PC-9 (cell line): ENCODE measurements at regions not wholly inside any gene's neighbourhood (a gene's known extent, or its start where the extent isn't known, plus 50 kb on each side); places are given as distances from the start of the nearest gene placed in this dataset.
"Not testable (repeated sequence)": the region's sequence is repeated elsewhere in the genome, so short reads cannot be mapped to it uniquely, and the experiment has no call there.

ENCODE experiments used
- BruUV-seq: library from RNA; stranded (reverse); fragments of 400-500 nt; replicated peaks from 2 replicates; lab custom pipeline; 2021; lab: Mats Ljungman, UMichigan
- CTCF ChIA-PET: fragments of 300-600 bp; sonication (Branson Sonifier 250); formaldehyde crosslinking; loops from one replicate; lab custom pipeline; 2022; ENCODE audit warnings: antibody characterized with exemption; lab: Charles Lee
- POLR2A ChIA-PET: fragments of 300-600 bp; sonication (Branson Sonifier 250); formaldehyde crosslinking; loops from one replicate; lab custom pipeline; 2022; ENCODE audit warnings: antibody characterized with exemption; ENCODE audit not compliant: unreplicated experiment; lab: Charles Lee
- DNase-seq, 2 experiments: peaks; one replicate each; pipeline versions ENCODE4 v3.0.0 to v3.0.0-alpha.2; 2015 to 2022; ENCODE audit warnings: mixed read lengths in 1 of 2
- H2AFZ ChIP-seq: fragments of 200-600 bp; sonication (generic); 2 replicates; pipeline ENCODE4 v1.8.1; 2017; ENCODE audit warnings: antibody characterized with exemption
- H3F3A ChIP-seq: fragments of 200-600 bp; sonication (generic); 2 replicates; pipeline ENCODE4 v1.8.1; 2017; ENCODE audit warnings: antibody characterized with exemption, mild to moderate bottlenecking, low read depth; ENCODE audit not compliant: insufficient read depth
- H3K27ac ChIP-seq: fragments of 200-600 bp; sonication (generic); 2 replicates; pipeline ENCODE4 v1.6.1; 2016; ENCODE audit warnings: mixed run types
- H3K27me3 ChIP-seq: fragments of 200-600 bp; sonication (generic); 2 replicates; pipeline ENCODE4 v1.6.1; 2016; ENCODE audit warnings: low read depth, mixed run types; ENCODE audit not compliant: insufficient read depth
- H3K36me3 ChIP-seq: fragments of 200-600 bp; sonication (generic); 2 replicates; pipeline ENCODE4 v1.6.1; 2016; ENCODE audit warnings: low read depth, mixed run types
- H3K4me1 ChIP-seq: fragments of 200-600 bp; sonication (generic); replicated peaks from 2 replicates; pipeline ENCODE4 v1.6.1; 2016; ENCODE audit warnings: mixed run types; ENCODE audit not compliant: insufficient read depth
- H3K4me2 ChIP-seq: fragments of 200-600 bp; sonication (generic); 2 replicates; pipeline ENCODE4 v1.6.1; 2017; ENCODE audit warnings: mixed run types
- H3K4me3 ChIP-seq: fragments of 200-600 bp; sonication (generic); 2 replicates; pipeline ENCODE4 v1.6.1; 2016; ENCODE audit warnings: mixed run types
- H3K79me2 ChIP-seq: fragments of 200-600 bp; sonication (generic); 2 replicates; pipeline ENCODE4 v1.6.1; 2017; ENCODE audit warnings: low read depth, mixed run types
- H3K9me2 ChIP-seq: fragments of 200-600 bp; sonication (generic); 2 replicates; pipeline ENCODE4 v1.8.1; 2017; ENCODE audit warnings: mild to moderate bottlenecking; ENCODE audit not compliant: insufficient read depth
- H3K9me3 ChIP-seq: fragments of 200-600 bp; sonication (generic); 2 replicates; pipeline ENCODE4 v1.8.1; 2016; ENCODE audit warnings: low read depth; ENCODE audit not compliant: insufficient read depth
- H4K20me1 ChIP-seq: fragments of 200-600 bp; sonication (generic); 2 replicates; pipeline ENCODE4 v1.8.1; 2017; ENCODE audit not compliant: insufficient read depth
- EZH2 ChIP-seq: fragments of 200-600 bp; sonication (generic); IDR thresholded peaks from 2 replicates; pipeline ENCODE4 v1.8.0; 2017; ENCODE audit warnings: antibody characterized with exemption, low read depth
- intact Hi-C: fragments of 100-400 bp; cut with micrococcal nuclease; formaldehyde crosslinking; loops from one replicate; pipeline ENCODE4 v1.10.0; 2022; ENCODE audit not compliant: unreplicated experiment
- TF ChIP-seq, protein P1 (sequence below): fragments of 200-600 bp; sonication (generic); conservative IDR thresholded peaks from 2 replicates; pipeline ENCODE4 v1.6.1; 2017; ENCODE audit warnings: mixed run types, antibody characterized with exemption, mild to moderate bottlenecking, moderate library complexity

DNA sequence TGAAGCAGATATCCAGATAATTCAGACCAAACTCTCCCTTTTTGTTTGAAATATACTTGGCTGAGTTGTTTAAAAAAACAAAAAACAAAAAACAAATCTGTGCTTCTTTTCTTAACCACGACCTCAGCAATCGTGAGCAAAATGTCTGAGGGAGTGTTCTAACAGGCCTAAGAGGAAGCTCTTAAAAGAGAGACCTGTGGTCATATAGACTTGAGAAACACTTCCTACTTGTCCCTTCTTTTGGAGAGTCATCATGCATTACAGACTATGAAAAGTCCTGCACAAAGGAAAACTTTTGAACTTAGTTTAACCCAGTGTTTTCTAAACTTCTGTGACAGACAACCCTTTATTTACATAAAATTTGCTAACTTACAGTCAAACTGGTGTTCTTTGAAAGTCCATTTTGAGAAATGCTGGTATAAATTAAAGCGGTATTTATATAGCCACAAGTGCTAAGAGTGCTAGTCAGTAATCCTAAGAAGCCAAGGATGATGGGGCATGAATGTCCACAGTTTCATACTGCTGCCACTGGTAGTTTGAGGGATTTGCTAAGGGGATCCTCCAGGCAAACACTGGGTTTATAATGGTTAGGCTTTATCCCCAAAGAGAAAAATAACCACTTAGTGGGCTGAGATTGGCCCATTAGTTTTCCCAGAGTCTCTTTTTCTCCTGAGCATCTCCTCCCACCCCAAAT is 199.8 kb downstream of the LRRC70 start:
- no peaks in the 10 kb centered on the region for H3K4me1 ChIP-seq
- no peak for TF ChIP-seq EZH2
- TF ChIP-seq, protein P1, sequence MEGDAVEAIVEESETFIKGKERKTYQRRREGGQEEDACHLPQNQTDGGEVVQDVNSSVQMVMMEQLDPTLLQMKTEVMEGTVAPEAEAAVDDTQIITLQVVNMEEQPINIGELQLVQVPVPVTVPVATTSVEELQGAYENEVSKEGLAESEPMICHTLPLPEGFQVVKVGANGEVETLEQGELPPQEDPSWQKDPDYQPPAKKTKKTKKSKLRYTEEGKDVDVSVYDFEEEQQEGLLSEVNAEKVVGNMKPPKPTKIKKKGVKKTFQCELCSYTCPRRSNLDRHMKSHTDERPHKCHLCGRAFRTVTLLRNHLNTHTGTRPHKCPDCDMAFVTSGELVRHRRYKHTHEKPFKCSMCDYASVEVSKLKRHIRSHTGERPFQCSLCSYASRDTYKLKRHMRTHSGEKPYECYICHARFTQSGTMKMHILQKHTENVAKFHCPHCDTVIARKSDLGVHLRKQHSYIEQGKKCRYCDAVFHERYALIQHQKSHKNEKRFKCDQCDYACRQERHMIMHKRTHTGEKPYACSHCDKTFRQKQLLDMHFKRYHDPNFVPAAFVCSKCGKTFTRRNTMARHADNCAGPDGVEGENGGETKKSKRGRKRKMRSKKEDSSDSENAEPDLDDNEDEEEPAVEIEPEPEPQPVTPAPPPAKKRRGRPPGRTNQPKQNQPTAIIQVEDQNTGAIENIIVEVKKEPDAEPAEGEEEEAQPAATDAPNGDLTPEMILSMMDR = no peak
- H3K36me3 ChIP-seq = no peaks in the 10 kb centered on the region
- H3K27me3 ChIP-seq = no peaks in the 10 kb centered on the region
- H4K20me1 ChIP-seq = no peaks in the 10 kb centered on the region
- no peaks in the 10 kb centered on the region for H3K9me2 ChIP-seq
- CTCF ChIA-PET = interaction anchor here (0.6 to 1.2 kb wide), 5 partner anchors 27 to 1254 kb away, joined by 3 to 12 read pairs (median 5); partner anchors contain the start of gene DIMT1
- BruUV-seq = no TSS peak
- no peak overlapping the region for H3K27ac ChIP-seq
- H3K9me3 ChIP-seq = no peaks in the 10 kb centered on the region
- no peaks in the 10 kb centered on the region for H3F3A ChIP-seq
- no peak overlapping the region for H2AFZ ChIP-seq
- H3K4me2 ChIP-seq = no peak overlapping the region
- intact Hi-C loops = loop anchor here (1.0 to 10.0 kb wide), 3 partner anchors 318 to 554 kb away; no protein-coding TSS in a partner anchor
- POLR2A ChIA-PET = no interaction called here
- DNase-seq = no peak
- H3K79me2 ChIP-seq = no peaks in the 10 kb centered on the region
- no peak overlapping the region for H3K4me3 ChIP-seq

- BruUV-seq, H3K79me2 ChIP-seq, H4K20me1 ChIP-seq, H3K9me3 ChIP-seq, H3K4me2 ChIP-seq, POLR2A ChIA-PET, H3K27ac ChIP-seq, H3K27me3 ChIP-seq, CTCF ChIA-PET, H3F3A ChIP-seq, H3K4me3 ChIP-seq, H3K4me1 ChIP-seq, H2AFZ ChIP-seq, H3K9me2 ChIP-seq, DNase-seq, H3K36me3 ChIP-seq: not testable (repeated sequence)
- intact Hi-C loops = loop anchor here (5.0 to 10.0 kb wide), 2 partner anchors 415 to 552 kb away; no protein-coding TSS in a partner anchor
Measured at GRCh38 chr5:62777081-62777480, 198.5 kb downstream of the LRRC70 start.

GRCh38 chr5:62776592-62776991 is 198.0 kb downstream of the LRRC70 start:
- H3K9me3 ChIP-seq, POLR2A ChIA-PET, H3K4me2 ChIP-seq, DNase-seq, H3K79me2 ChIP-seq, H3K36me3 ChIP-seq, H3K4me3 ChIP-seq, H4K20me1 ChIP-seq, H3K27ac ChIP-seq, H3K9me2 ChIP-seq, BruUV-seq, H3K4me1 ChIP-seq, H3F3A ChIP-seq, CTCF ChIA-PET, H3K27me3 ChIP-seq, H2AFZ ChIP-seq: not testable (repeated sequence)
- intact Hi-C loops = loop anchor here (5.0 to 10.0 kb wide), 2 partner anchors 414 to 552 kb away; no protein-coding TSS in a partner anchor

- H3F3A ChIP-seq = no peaks in the 10 kb centered on the region
- H4K20me1 ChIP-seq = no peaks in the 10 kb centered on the region
- H3K4me3 ChIP-seq = no peak overlapping the region
- no peak overlapping the region for H2AFZ ChIP-seq
- ChIA-PET POLR2A (no interaction called here), CTCF (no interaction called here)
- H3K27me3 ChIP-seq = no peaks in the 10 kb centered on the region
- H3K4me1 ChIP-seq = no peaks in the 10 kb centered on the region
- H3K36me3 ChIP-seq = no peaks in the 10 kb centered on the region
- no peaks in the 10 kb centered on the region for H3K9me2 ChIP-seq
- TF ChIP-seq, protein P1 = no peak
- no peak for TF ChIP-seq EZH2
- no peaks in the 10 kb centered on the region for H3K9me3 ChIP-seq
- no peak overlapping the region for H3K4me2 ChIP-seq
- no peak overlapping the region for H3K27ac ChIP-seq
- intact Hi-C loops = loop anchor here (10.0 kb wide), 1 partner anchor 549 kb away; no protein-coding TSS in a partner anchor
- no TSS peak for BruUV-seq
- DNase-seq = no peak
- no peaks in the 10 kb centered on the region for H3K79me2 ChIP-seq
Measured at GRCh38 chr5:62773460-62773859, 194.8 kb downstream of the LRRC70 start.
